ENCODE measurements at regions not wholly inside any gene's neighbourhood (a gene's known extent, or its start where the extent isn't known, plus 50 kb on each side); places are given as distances from the start of the nearest gene placed in this dataset.
"Not testable (repeated sequence)": the region's sequence is repeated elsewhere in the genome, so short reads cannot be mapped to it uniquely, and the experiment has no call there.

DNA sequence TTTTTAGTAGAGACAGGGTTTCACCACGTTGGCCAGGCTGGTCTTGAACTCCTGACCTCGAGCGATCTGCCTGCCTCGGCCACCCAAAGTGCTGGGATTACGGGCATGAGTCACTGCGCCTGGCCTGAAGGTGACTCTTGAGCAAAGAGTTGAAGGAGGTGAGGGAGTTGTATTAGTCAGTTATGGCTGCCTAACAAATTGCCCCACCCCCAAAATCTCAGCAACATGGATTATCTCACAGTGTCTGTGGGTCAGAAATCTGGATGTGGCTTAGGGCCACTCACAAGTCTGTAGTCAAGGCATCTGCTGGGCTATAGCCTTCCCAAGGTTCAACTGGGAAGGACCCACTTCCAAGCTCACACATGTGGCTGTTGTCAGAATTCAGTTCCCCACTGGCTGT is 52.8 kb upstream of the ADGRE5 start:
- Histone ChIP-seq H3K9me3 (ENCODE audit: control insufficient read depth in 5 of 5, low read length in 5 of 5) (no peaks in the 10 kb centered on the region), H3K27me3 (ENCODE audit: control insufficient read depth in 5 of 5, insufficient read depth in 4 of 5, low read length in 5 of 5) (no peaks in the 10 kb centered on the region), H3K27ac (ENCODE audit: low read depth, low read length) (no peak overlapping the region), H3K36me3 (ENCODE audit: control insufficient read depth in 5 of 5, insufficient read depth in 5 of 5, low read length in 5 of 5) (no peaks in the 10 kb centered on the region), H3K4me3 (ENCODE audit: low read depth in 1 of 5, low read length in 5 of 5) (no peak overlapping the region), H3K9ac (ENCODE audit: low read length in 5 of 5) (no peak overlapping the region), H3K4me1 (ENCODE audit: control insufficient read depth in 5 of 5, insufficient read depth in 5 of 5, low read length in 5 of 5) (peaks cover 0 to 7% (median 3%) of the 10 kb centered on the region in 5 donors)

DNA sequence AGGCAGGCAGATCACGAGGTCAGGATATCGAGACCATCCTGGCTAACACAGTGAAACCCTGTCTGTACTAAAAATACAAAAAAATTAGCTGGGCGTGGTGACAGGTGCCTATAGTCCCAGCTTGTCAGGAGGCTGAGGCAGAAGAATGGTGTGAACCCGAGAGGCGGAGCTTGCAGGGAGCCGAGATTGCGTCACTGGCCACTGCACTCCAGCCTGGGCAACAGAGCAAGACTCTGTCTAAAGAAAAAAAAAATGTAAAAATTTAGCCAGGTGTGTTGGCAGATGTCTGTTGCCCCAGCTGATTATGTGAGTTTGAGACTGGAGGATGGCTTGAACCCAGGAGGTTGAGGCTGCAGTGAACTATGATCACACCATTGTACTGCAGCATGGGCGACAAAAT is 54.2 kb upstream of the ADGRE5 start:
- H3K27me3 ChIP-seq (ENCODE audit: control insufficient read depth in 5 of 5, insufficient read depth in 4 of 5, low read length in 5 of 5); H3K9ac ChIP-seq (ENCODE audit: low read length in 5 of 5); H3K4me3 ChIP-seq (ENCODE audit: low read depth in 1 of 5, low read length in 5 of 5); H3K36me3 ChIP-seq (ENCODE audit: control insufficient read depth in 5 of 5, insufficient read depth in 5 of 5, low read length in 5 of 5); H3K9me3 ChIP-seq (ENCODE audit: control insufficient read depth in 5 of 5, low read length in 5 of 5); H3K27ac ChIP-seq (ENCODE audit: low read depth, low read length); H3K4me1 ChIP-seq (ENCODE audit: control insufficient read depth in 5 of 5, insufficient read depth in 5 of 5, low read length in 5 of 5): not testable (repeated sequence)

DNA sequence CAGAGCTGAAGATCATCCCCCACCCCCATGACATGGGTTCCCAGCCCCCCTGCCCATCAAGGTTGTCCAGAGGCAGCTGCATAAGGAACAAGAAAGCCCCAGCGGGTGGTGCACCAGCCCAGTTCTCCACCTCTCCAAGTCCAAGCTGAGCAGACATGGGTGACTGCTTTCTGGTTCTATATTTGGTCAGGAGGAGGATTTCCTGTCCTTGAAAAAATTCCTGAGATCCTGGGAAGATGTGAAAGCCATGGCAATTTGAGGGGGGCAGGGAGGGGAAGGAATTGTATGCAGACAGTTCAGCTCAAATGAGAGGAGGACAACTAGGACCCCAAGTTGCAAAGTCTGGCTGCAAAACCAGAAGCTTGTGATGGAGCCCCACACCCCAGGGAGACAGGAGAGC is 55.4 kb upstream of the ADGRE5 start:
- Histone ChIP-seq H3K27ac (ENCODE audit: low read depth, low read length) (no peak overlapping the region), H3K9me3 (ENCODE audit: control insufficient read depth in 5 of 5, low read length in 5 of 5) (no peaks in the 10 kb centered on the region), H3K27me3 (ENCODE audit: control insufficient read depth in 5 of 5, insufficient read depth in 4 of 5, low read length in 5 of 5) (no peaks in the 10 kb centered on the region), H3K4me3 (ENCODE audit: low read depth in 1 of 5, low read length in 5 of 5) (no peak overlapping the region), H3K4me1 (ENCODE audit: control insufficient read depth in 5 of 5, insufficient read depth in 5 of 5, low read length in 5 of 5) (peaks cover 0 to 3% (median 0%) of the 10 kb centered on the region in 5 donors), H3K9ac (ENCODE audit: low read length in 5 of 5) (no peak overlapping the region), H3K36me3 (ENCODE audit: control insufficient read depth in 5 of 5, insufficient read depth in 5 of 5, low read length in 5 of 5) (no peaks in the 10 kb centered on the region)

DNA sequence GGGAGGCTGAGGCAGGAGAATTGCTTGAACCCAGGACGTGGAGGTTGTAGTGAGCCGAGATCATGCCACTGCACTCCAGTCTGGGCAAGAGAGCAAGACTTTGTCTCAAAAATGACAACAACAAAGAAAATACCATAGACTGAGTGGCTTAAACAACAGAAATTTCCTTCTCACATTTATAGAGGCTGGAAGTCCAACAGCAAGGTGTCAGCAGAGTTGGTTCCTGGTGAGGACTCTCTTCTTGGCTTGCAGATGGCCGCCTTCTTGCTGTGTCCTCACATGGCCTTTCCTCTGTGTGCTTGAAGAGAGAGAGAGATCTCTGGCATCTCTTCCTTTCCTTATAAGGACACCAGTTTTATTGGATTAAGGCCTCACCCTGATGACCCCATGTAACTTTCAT is 56.1 kb upstream of the ADGRE5 start:
- Histone ChIP-seq H3K9me3 (ENCODE audit: control insufficient read depth in 5 of 5, low read length in 5 of 5) (peaks cover 0 to 5% (median 3%) of the 10 kb centered on the region in 5 donors), H3K4me1 (ENCODE audit: control insufficient read depth in 5 of 5, insufficient read depth in 5 of 5, low read length in 5 of 5) (peaks cover 0 to 3% (median 0%) of the 10 kb centered on the region in 5 donors)

DNA sequence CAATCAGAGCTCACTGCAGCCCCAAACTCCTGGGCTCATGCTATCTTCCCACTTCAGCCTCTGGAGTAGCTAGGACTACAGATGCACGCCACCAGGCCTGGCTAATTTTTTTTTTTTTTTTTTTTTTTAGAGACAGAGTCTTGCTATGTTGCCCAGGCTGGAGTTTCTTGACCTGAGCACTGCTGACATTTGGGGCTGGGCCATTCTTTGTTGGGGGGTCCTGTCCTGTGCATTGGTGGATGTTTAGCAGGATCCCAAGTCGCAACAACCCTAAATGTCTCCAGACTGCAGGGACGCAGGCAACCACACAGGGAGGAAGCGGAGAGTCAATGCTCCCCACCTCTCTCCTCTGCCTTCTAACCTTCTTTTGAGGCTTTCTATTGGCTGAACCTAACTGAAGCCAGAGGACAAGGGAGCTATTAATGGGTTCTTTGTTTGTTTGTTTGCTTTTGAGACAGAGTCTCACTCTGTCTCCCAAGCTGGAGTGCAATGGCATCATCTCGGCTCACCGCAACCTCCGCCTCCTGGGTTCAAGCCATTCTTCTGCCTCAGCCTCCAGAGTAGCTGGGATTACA is 58.3 kb upstream of the ADGRE5 start:
- Histone ChIP-seq H3K4me1 (ENCODE audit: control insufficient read depth in 5 of 5, insufficient read depth in 5 of 5, low read length in 5 of 5) (peaks cover 0 to 6% (median 5%) of the 10 kb centered on the region in 5 donors), H3K9ac (ENCODE audit: low read length in 5 of 5) (no peak overlapping the region), H3K27ac (ENCODE audit: low read depth, low read length) (no peak overlapping the region), H3K4me3 (ENCODE audit: low read depth in 1 of 5, low read length in 5 of 5) (no peak overlapping the region), H3K9me3 (ENCODE audit: control insufficient read depth in 5 of 5, low read length in 5 of 5) (peaks cover 0 to 8% (median 6%) of the 10 kb centered on the region in 5 donors), H3K27me3 (ENCODE audit: control insufficient read depth in 5 of 5, insufficient read depth in 4 of 5, low read length in 5 of 5) (no peaks in the 10 kb centered on the region), H3K36me3 (ENCODE audit: control insufficient read depth in 5 of 5, insufficient read depth in 5 of 5, low read length in 5 of 5) (no peaks in the 10 kb centered on the region)

More for the DNA sequence above, 56.1 kb upstream of the ADGRE5 start:
- Histone ChIP-seq H3K4me3 (ENCODE audit: low read depth in 1 of 5, low read length in 5 of 5) (no peak overlapping the region), H3K36me3 (ENCODE audit: control insufficient read depth in 5 of 5, insufficient read depth in 5 of 5, low read length in 5 of 5) (no peaks in the 10 kb centered on the region), H3K27ac (ENCODE audit: low read depth, low read length) (no peak overlapping the region), H3K9ac (ENCODE audit: low read length in 5 of 5) (no peak overlapping the region), H3K27me3 (ENCODE audit: control insufficient read depth in 5 of 5, insufficient read depth in 4 of 5, low read length in 5 of 5) (no peaks in the 10 kb centered on the region)

DNA sequence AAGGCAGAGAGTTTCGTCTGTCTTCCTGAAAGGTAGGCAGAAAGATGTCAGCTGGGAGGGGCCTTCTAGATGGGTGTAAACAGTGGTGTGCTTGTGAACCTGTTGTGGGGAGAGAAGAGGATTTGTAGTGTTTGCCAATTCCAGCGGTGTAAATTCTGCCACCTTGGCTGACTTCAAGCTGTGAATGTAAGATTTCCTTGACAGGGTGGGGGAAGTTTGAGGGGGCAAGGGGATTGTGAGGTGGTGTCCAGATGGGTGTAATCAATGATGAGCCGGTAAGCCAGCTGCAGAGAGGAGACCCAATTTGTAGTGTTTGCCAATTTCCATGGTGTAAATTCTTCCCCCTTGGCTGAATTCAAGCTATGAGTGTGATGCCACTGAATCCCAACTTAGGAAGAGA is 61.0 kb upstream of the ADGRE5 start:
- Histone ChIP-seq H3K4me1 (ENCODE audit: control insufficient read depth in 5 of 5, insufficient read depth in 5 of 5, low read length in 5 of 5) (peaks cover 0 to 13% (median 6%) of the 10 kb centered on the region in 5 donors), H3K9ac (ENCODE audit: low read length in 5 of 5) (peak overlapping the region in 1 of 5 donors; percentile 11), H3K36me3 (ENCODE audit: control insufficient read depth in 5 of 5, insufficient read depth in 5 of 5, low read length in 5 of 5) (no peaks in the 10 kb centered on the region), H3K9me3 (ENCODE audit: control insufficient read depth in 5 of 5, low read length in 5 of 5) (peaks cover 0 to 8% (median 6%) of the 10 kb centered on the region in 5 donors), H3K27me3 (ENCODE audit: control insufficient read depth in 5 of 5, insufficient read depth in 4 of 5, low read length in 5 of 5) (no peaks in the 10 kb centered on the region), H3K27ac (ENCODE audit: low read depth, low read length) (no peak overlapping the region), H3K4me3 (ENCODE audit: low read depth in 1 of 5, low read length in 5 of 5) (no peak overlapping the region)

DNA sequence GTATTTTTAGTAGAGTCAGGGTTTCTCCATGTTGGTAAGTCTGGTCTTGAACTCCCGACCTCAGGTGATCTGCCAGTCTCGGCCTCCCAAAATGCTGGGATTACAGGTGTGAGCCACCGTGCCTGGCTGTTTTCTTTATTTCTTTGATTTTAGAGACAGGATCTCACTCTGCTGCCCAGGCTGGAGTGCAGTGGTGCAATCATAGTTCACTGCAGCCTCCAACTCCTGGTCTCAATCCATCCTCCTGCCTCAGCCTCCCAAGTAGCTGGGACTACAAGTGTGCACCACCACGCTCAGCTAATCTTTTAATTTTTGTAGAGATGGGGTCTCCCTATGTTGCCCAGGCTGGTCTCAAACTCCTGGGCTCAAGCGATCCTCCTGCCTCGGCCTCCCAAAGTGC is 61.5 kb upstream of the ADGRE5 start:
- not testable (repeated sequence) for H3K36me3 ChIP-seq (ENCODE audit: control insufficient read depth in 5 of 5, insufficient read depth in 5 of 5, low read length in 5 of 5); H3K27ac ChIP-seq (ENCODE audit: low read depth, low read length); H3K4me3 ChIP-seq (ENCODE audit: low read depth in 1 of 5, low read length in 5 of 5); H3K9ac ChIP-seq (ENCODE audit: low read length in 5 of 5); H3K27me3 ChIP-seq (ENCODE audit: control insufficient read depth in 5 of 5, insufficient read depth in 4 of 5, low read length in 5 of 5); H3K9me3 ChIP-seq (ENCODE audit: control insufficient read depth in 5 of 5, low read length in 5 of 5)
- H3K4me1 ChIP-seq (ENCODE audit: control insufficient read depth in 5 of 5, insufficient read depth in 5 of 5, low read length in 5 of 5): peaks cover 0 to 13% (median 6%) of the 10 kb centered on the region in 5 donors

DNA sequence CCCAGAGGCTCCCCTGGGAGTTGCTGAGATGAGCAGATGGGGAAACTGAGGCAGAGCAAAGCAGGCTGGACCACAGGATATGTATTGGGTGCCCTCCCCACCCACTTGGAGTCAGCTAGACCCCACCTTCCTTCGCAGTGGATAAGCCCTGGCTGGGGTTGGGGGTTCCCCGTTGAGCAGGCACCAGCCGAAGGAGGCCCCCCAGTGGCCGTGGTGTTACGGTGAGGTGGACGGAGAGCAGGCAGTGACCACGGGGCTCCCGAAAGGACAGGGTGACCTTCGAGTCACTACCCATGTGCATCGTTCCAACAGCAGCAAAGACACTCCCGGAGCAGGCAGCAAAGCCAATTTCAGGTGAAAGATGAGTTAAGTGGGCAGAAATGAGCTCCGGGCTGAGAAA is 62.4 kb upstream of the ADGRE5 start:
- H3K4me3 ChIP-seq (ENCODE audit: low read depth in 1 of 5, low read length in 5 of 5): no peak overlapping the region
- H3K9ac ChIP-seq (ENCODE audit: low read length in 5 of 5): no peak overlapping the region
- H3K9me3 ChIP-seq (ENCODE audit: control insufficient read depth in 5 of 5, low read length in 5 of 5): peaks cover 0 to 8% (median 6%) of the 10 kb centered on the region in 5 donors
- H3K4me1 ChIP-seq (ENCODE audit: control insufficient read depth in 5 of 5, insufficient read depth in 5 of 5, low read length in 5 of 5): peaks cover 0 to 13% (median 6%) of the 10 kb centered on the region in 5 donors
- no peaks in the 10 kb centered on the region for H3K36me3 ChIP-seq (ENCODE audit: control insufficient read depth in 5 of 5, insufficient read depth in 5 of 5, low read length in 5 of 5)
- no peaks in the 10 kb centered on the region for H3K27me3 ChIP-seq (ENCODE audit: control insufficient read depth in 5 of 5, insufficient read depth in 4 of 5, low read length in 5 of 5)
- H3K27ac ChIP-seq (ENCODE audit: low read depth, low read length): no peak overlapping the region

DNA sequence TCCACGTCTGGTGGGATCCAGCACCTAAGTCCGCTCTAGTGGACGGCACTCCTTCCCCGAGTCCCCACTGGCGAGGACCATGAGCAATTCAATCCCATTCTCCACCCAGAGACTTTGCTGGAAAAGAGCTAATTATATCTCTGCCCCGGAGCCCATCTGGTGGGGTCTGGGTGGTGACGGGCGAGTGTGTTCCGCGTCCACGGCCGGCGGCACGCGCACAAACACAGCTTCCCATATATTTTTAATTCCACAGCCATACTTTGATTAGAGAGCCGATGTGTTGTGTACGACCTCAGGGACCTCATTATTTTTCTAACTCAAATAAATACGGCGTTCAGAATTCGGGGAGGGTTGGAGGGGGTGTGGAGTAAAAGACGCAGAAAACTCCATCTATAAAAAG is 64.1 kb upstream of the ADGRE5 start:
- H3K4me1 ChIP-seq (ENCODE audit: control insufficient read depth in 5 of 5, insufficient read depth in 5 of 5, low read length in 5 of 5): peaks cover 0 to 13% (median 6%) of the 10 kb centered on the region in 5 donors
- H3K36me3 ChIP-seq (ENCODE audit: control insufficient read depth in 5 of 5, insufficient read depth in 5 of 5, low read length in 5 of 5): no peaks in the 10 kb centered on the region
- H3K4me3 ChIP-seq (ENCODE audit: low read depth in 1 of 5, low read length in 5 of 5): no peak overlapping the region
- H3K27ac ChIP-seq (ENCODE audit: low read depth, low read length): no peak overlapping the region
- H3K9ac ChIP-seq (ENCODE audit: low read length in 5 of 5): no peak overlapping the region
- H3K9me3 ChIP-seq (ENCODE audit: control insufficient read depth in 5 of 5, low read length in 5 of 5): peaks cover 0 to 8% (median 6%) of the 10 kb centered on the region in 5 donors
- H3K27me3 ChIP-seq (ENCODE audit: control insufficient read depth in 5 of 5, insufficient read depth in 4 of 5, low read length in 5 of 5): no peaks in the 10 kb centered on the region

DNA sequence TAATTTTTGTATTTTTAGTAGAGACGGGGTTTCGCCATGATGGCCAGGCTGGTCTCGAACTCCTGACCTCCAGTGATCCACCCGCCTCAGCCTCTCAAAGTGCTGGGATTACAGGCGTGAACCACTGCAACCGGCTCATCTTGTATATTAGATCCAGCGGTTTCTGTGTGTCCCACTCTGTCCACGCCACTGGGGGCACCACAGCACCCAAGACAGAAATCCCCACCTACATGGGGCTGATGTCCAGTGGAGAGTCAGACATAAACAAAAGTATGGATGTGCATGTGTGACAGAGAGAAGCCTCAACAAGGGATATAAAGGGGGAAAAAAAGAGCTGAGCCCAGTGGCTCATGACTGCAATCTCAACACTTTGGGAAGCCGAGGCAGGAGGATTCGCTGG is 65.8 kb upstream of the ADGRE5 start:
- no peak overlapping the region for H3K4me3 ChIP-seq (ENCODE audit: low read depth in 1 of 5, low read length in 5 of 5)
- H3K36me3 ChIP-seq (ENCODE audit: control insufficient read depth in 5 of 5, insufficient read depth in 5 of 5, low read length in 5 of 5): no peaks in the 10 kb centered on the region
- no peak overlapping the region for H3K9ac ChIP-seq (ENCODE audit: low read length in 5 of 5)
- peaks cover 0 to 13% (median 6%) of the 10 kb centered on the region in 5 donors for H3K4me1 ChIP-seq (ENCODE audit: control insufficient read depth in 5 of 5, insufficient read depth in 5 of 5, low read length in 5 of 5)
- no peaks in the 10 kb centered on the region for H3K27me3 ChIP-seq (ENCODE audit: control insufficient read depth in 5 of 5, insufficient read depth in 4 of 5, low read length in 5 of 5)
- peaks cover 0 to 7% (median 5%) of the 10 kb centered on the region in 5 donors for H3K9me3 ChIP-seq (ENCODE audit: control insufficient read depth in 5 of 5, low read length in 5 of 5)
- H3K27ac ChIP-seq (ENCODE audit: low read depth, low read length): no peak overlapping the region
